HG03103 (cell line): ENCODE measurements at regions not wholly inside any gene's neighbourhood (a gene's known extent, or its start where the extent isn't known, plus 50 kb on each side); places are given as distances from the start of the nearest gene placed in this dataset.

Source experiments
- ATAC-seq: cut with Tn5 transposase; IDR thresholded peaks from one replicate; pipeline ENCODE4 v1.9.1; 2021; ENCODE audit warnings: low read depth; ENCODE audit not compliant: unreplicated experiment

GRCh38 chr9:26205261-26205660, 527.0 kb upstream of the TUSC1 start:
- no peak for ATAC-seq

DNA sequence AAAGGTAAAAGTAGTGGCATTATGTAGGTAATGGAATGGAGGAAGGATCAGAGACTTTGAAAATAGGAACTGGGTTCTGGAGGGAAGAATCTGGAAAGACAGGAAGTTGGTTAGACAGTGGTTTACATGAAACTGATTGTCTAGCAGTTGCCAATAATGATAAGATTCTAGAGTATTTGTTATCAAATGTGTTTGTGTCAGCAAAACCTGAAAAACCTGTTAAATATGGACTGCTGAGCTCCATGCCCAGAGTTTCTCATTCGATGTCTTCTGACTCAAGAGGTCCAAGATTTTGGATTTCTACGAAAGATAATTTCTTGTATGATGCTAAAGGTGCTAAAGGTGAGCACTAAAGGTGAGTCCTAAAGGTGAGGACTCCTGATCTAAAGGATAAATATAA, 515.0 kb upstream of the TUSC1 start:
- no peak for ATAC-seq

- ATAC-seq = no peak
Observed at GRCh38 chr9:26191711-26192110, 513.5 kb upstream of the TUSC1 start.

DNA sequence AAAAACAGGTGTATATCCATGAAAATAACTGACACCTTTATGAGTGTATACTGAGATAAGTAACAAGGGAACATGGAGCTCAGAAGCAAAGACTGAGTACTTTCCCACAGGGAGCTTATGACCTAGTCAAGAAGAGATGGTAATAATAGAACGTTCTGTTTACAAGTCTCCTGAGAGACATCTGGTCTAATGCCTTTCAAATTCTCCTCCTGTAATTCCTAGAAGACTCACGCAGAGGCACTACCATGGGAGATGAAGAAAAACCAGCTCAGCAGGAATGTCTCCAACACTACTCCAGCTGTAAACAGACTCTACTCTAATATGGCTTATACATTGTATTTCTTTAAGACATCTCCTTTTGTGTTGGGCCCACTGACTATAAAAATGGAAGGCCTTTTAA, 503.6 kb upstream of the TUSC1 start:
- no peak for ATAC-seq

GRCh38 chr9:26176628-26177027, 498.4 kb upstream of the TUSC1 start:
- no peak for ATAC-seq

DNA sequence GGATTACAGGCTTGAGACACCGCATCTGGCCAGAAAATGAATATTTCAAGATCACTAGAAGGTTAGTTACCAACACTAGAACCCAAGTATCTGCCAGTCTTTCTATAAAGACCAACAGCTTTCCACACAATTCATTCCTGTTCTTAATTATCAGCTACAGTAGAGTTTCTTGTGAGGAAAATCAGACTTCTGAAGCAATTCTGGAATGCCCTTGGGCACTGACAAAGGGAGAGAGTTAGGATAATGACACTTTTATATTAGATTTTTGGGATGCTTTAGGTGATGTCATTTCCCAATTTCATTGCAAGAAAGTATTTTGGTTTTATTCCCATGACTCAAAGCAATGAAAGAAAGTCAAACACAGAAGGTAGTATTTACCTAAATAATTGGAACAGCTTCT, 497.0 kb upstream of the TUSC1 start:
- ATAC-seq = no peak

GRCh38 chr9:26172301-26172700, 494.1 kb upstream of the TUSC1 start:
- no peak for ATAC-seq

- no peak for ATAC-seq
Observed at GRCh38 chr9:26171691-26172090, 493.4 kb upstream of the TUSC1 start.

GRCh38 chr9:26170190-26170589, 491.9 kb upstream of the TUSC1 start:
- no peak for ATAC-seq

GRCh38 chr9:26169708-26170107, 491.5 kb upstream of the TUSC1 start:
- no peak for ATAC-seq

GRCh38 chr9:26166537-26166936, 488.3 kb upstream of the TUSC1 start:
- ATAC-seq = no peak

DNA sequence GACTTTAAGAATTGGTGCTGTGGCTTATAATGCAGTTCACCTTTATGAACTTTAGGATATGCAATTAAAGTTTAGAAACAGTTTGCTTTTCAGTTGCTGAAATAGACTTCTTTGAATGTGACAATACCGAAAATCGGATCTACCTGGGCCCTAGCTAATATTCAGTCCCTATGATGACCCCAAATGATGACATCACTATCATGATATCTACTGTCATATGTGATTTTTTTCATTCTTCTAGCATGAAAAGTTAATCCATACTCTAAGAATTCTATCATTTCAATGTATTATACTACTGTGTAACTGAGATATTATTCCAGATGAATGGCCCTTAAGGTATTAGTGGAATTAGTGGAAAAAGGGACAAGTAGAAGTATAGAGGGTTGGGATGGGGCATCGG, 487.2 kb upstream of the TUSC1 start:
- ATAC-seq = no peak

- ATAC-seq = no peak
Observed at GRCh38 chr9:26163931-26164330, 485.7 kb upstream of the TUSC1 start.

GRCh38 chr9:26159575-26160392, 481.5 kb upstream of the TUSC1 start:
- ATAC-seq = no peak

DNA sequence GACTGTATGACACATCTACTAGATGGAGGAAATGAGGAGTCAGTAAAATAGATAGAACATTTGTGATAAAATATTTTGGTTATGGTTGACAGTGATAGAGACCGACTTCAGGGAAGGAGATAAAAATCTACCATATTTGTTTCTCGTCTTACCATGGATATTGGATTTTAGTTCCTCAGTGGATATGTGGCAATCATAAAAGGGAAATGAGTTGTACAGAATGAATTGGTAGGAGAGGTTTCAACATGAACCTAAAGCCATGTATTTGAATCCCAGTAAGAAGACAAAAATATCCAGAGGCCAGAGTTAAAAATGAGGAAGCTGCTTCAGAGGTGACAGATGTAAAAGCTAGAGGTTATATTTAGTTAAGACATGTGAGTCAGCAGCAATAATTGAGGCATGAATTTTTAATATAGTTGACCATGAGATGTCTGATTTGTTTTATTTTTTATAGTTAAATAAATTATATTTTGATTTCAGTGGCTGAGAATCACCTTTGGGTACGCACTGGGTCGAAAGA, 480.4 kb upstream of the TUSC1 start:
- ATAC-seq = no peak

GRCh38 chr9:26157411-26157810, 479.2 kb upstream of the TUSC1 start:
- ATAC-seq = no peak

DNA sequence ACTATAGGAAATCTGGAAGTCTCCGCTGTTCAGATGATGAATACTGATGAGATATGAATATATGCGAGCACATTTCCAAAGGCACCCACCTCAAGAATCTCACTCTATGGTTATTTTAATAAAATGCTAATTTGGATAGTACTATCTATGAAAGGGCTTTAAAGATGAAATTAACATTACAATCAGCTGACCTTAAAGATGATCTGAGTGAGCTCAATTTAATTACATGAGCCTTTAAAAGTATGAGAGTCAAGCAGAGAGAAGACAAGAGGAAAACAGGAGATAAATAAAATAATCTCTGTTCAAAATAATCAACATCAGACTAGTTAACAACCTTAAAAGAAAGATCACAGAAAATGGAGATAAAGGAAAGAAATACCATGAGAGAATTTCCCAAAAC, 474.1 kb upstream of the TUSC1 start:
- no peak for ATAC-seq

DNA sequence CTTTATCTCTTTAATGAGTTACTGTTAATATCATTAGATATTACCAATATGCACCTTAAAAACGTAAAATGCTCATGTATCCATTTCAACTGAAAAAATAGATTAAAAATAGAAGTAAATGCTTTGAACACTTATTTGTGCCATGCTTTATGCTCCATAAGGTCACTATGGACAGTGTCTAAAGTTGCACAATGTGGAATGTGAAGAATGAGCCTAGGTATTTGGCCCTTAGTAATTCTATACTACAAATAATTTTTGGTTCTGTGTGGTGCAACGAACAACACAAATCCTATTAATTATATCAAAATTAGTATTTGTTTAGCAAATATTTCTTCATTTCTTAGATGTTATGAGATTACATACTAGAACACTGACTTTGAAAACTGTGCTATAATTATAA, 469.9 kb upstream of the TUSC1 start:
- no peak for ATAC-seq

- ATAC-seq = no peak
Observed at GRCh38 chr9:26145938-26146337, 467.7 kb upstream of the TUSC1 start.

- ATAC-seq = no peak
Observed at GRCh38 chr9:26142631-26143030, 464.4 kb upstream of the TUSC1 start.

- ATAC-seq = no peak
Observed at GRCh38 chr9:26142201-26142600, 464.0 kb upstream of the TUSC1 start.

GRCh38 chr9:26133537-26133936, 455.3 kb upstream of the TUSC1 start:
- no peak for ATAC-seq
